BJ (cell line): ENCODE measurements at regions not wholly inside any gene's neighbourhood (a gene's known extent, or its start where the extent isn't known, plus 50 kb on each side); places are given as distances from the start of the nearest gene placed in this dataset.

Source experiments
- CTCF ChIA-PET: fragments of 350-600 bp; formaldehyde crosslinking; extraction: SDS; loops from one replicate; lab custom pipeline; 2021; ENCODE audit warnings: antibody characterized with exemption, inconsistent platforms; lab: Yijun Ruan, JAX
- POLR2A ChIA-PET: fragments of 300-600 bp; sonication (Branson Sonifier 250); formaldehyde crosslinking; extraction: SDS; loops from one replicate; lab custom pipeline; 2021; ENCODE audit warnings: antibody characterized with exemption; lab: Charles Lee
- DNase-seq: peaks from one replicate; pipeline ENCODE4 v3.0.0-alpha.2; 2011; ENCODE audit warnings: low read depth
- H3K27me3 ChIP-seq: 2 replicates; pipeline ENCODE4 v1.6.0; 2011; ENCODE audit warnings: low read length; ENCODE audit not compliant: control insufficient read depth, insufficient read depth
- H3K36me3 ChIP-seq: 2 replicates; pipeline ENCODE4 v1.5.1; 2011; ENCODE audit warnings: low read length; ENCODE audit not compliant: control insufficient read depth, insufficient read depth
- H3K4me3 ChIP-seq: 2 replicates; pipeline ENCODE4 v1.5.1; 2011; ENCODE audit warnings: low read depth, mild to moderate bottlenecking, control low read depth, low read length
- CTCF ChIP-seq: IDR thresholded peaks from 2 replicates; pipeline ENCODE4 v1.5.1; 2011; ENCODE audit warnings: low read depth, mild to moderate bottlenecking, control low read depth, inconsistent platforms, low read length, moderate library complexity; ENCODE audit not compliant: insufficient read depth

DNA sequence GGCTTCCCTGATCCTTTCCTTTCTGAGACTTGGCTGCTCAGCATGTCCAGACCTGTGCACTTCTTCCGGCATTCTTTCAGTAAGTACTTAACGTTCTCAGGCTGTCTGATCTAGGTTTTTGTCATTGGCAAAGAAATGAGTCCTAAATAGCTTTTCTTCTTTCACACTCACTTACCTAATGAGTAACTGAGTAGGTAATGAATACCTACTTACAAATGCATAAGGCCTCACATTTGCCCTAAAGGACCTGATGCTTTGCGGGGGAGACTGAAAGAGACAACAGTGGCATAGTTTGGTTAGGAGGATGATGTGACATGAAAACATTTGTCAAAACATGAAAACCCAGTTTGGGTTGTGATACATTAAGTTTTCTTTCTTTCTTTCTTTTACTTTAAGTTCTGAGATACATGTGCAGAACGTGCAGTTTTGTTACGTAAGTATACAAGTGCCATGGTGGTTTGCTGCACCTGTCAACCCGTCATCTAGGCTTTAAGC, 516.7 kb upstream of the CFAP20DC start:
- no peak for TF ChIP-seq CTCF
- CTCF ChIA-PET: interaction anchor here (0.6 to 2.2 kb wide), 4 partner anchors 9 to 529 kb away, joined by 3 to 10 read pairs (median 3); no protein-coding TSS in a partner anchor
- DNase-seq: no peak

GRCh38 chr3:59565125-59565524, 515.3 kb upstream of the CFAP20DC start:
- no peak for DNase-seq
- POLR2A ChIA-PET: no interaction called here
- no peak for TF ChIP-seq CTCF
- CTCF ChIA-PET: interaction anchor here (1.3 to 2.2 kb wide), 2 partner anchors 10 to 293 kb away, joined by 3 to 10 read pairs; no protein-coding TSS in a partner anchor
- no peak overlapping the region for H3K4me3 ChIP-seq
- no peaks in the 10 kb centered on the region for H3K36me3 ChIP-seq
- no peaks in the 10 kb centered on the region for H3K27me3 ChIP-seq

More for the DNA sequence above, 516.7 kb upstream of the CFAP20DC start:
- no peaks in the 10 kb centered on the region for H3K27me3 ChIP-seq
- H3K36me3 ChIP-seq: no peaks in the 10 kb centered on the region
- no peak overlapping the region for H3K4me3 ChIP-seq
- POLR2A ChIA-PET: no interaction called here

- no peak for DNase-seq
- Histone ChIP-seq H3K36me3 (no peaks in the 10 kb centered on the region), H3K4me3 (no peak overlapping the region), H3K27me3 (no peaks in the 10 kb centered on the region)
- ChIA-PET CTCF (no interaction called here), POLR2A (no interaction called here)
- TF ChIP-seq CTCF: no peak
Observed at GRCh38 chr3:59563966-59564365, 514.1 kb upstream of the CFAP20DC start.

DNA sequence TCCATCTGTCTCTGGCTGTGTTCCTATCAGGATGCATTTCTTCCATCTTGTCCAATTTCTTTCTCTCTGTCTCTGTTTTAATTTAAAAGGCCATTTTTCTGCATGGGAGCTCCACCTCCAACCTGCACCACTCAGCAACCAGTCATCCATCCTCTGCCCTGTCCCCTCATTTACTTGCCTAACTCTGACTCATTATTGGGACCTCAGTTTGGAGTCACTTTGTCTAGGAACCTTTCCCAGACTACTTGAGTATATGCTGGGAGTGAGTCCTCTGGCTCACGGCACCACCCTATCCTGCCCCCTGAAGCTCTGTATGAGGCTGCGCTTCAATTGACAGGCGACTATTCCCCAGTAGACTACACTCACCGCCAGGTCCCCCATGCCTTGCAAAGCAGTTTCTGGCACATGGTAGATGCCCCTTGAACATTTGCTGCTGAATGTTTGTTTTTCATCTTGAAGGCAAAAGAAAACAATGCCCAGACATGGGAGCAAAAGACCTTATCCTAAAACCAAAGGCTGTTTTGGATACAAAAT, 513.3 kb upstream of the CFAP20DC start:
- H3K36me3 ChIP-seq: no peaks in the 10 kb centered on the region
- TF ChIP-seq CTCF: no peak
- ChIA-PET CTCF (interaction anchor here (0.6 to 1.1 kb wide), 3 partner anchors 9 to 357 kb away, joined by 3 read pairs; no protein-coding TSS in a partner anchor), POLR2A (no interaction called here)
- no peaks in the 10 kb centered on the region for H3K27me3 ChIP-seq
- no peak overlapping the region for H3K4me3 ChIP-seq
- DNase-seq: no peak

DNA sequence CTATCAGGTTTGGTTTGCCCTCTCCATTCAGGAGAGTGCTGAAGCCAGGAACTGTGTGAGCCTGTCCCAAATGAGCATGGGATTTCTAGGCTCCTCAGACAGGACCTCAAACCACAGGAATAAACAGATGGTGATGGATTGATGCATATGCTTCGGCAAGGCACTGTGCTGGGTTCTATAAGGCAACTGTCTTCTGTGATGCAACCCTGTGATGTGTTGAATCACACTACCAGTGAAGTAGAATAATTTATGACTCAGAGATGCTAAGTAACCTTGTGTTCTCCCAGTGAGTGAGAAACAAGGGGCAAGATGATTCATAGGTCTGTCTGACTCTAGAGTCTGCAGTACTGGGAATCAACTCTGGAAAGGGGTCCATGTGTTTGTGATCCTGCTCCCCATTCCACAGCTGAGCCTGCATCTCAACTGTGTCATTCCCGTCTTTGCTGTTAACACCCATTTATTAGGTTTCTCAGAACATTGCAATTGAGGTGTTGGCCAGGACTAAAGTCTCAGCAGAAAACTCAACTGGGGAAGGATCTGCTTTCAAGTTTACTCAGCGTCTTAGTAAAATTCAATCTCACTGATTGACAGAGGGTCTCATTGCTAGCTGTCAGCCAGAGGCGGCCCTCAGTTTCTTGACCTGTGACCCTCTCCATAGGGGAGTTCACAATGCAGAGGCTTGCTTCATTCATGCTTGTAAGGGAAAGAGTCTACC, 510.1 kb upstream of the CFAP20DC start:
- no peak for TF ChIP-seq CTCF

More for the DNA sequence above, 510.1 kb upstream of the CFAP20DC start:
- peak; percentile 70 for DNase-seq
- H3K4me3 ChIP-seq: no peak overlapping the region
- CTCF ChIA-PET: interaction anchor here (1.1 to 1.3 kb wide), 3 partner anchors 8 to 24 kb away, joined by 3 read pairs; no protein-coding TSS in a partner anchor
- no peaks in the 10 kb centered on the region for H3K36me3 ChIP-seq
- POLR2A ChIA-PET: no interaction called here
- no peaks in the 10 kb centered on the region for H3K27me3 ChIP-seq
